Astrocyte (in vitro differentiated cells and primary cell): ENCODE measurements at regions not wholly inside any gene's neighbourhood (a gene's known extent, or its start where the extent isn't known, plus 50 kb on each side); places are given as distances from the start of the nearest gene placed in this dataset.

Experiments
- DNase-seq: peaks from one replicate; pipeline ENCODE4 v3.0.0-alpha.2; 2010; ENCODE audit warnings: low read depth
- FAIRE-seq: peaks from 2 replicates; lab custom pipeline; 2011; peaks lifted over from hg19 to GRCh38; lab: Jason Lieb, UNC
- H2AFZ ChIP-seq: 2 replicates; pipeline ENCODE4 v1.6.0; 2012; ENCODE audit warnings: low read depth, low read length, inconsistent platforms
- H3K27ac ChIP-seq: 2 replicates; pipeline ENCODE4 v1.5.1; 2011; ENCODE audit warnings: low read depth, low read length, inconsistent platforms
- H3K27me3 ChIP-seq: 2 replicates; pipeline ENCODE4 v1.6.0; 2011; ENCODE audit warnings: low read length, inconsistent platforms; ENCODE audit not compliant: insufficient read depth
- H3K36me3 ChIP-seq: 2 replicates; pipeline ENCODE4 v1.5.1; 2011; ENCODE audit warnings: low read length, inconsistent platforms; ENCODE audit not compliant: insufficient read depth
- H3K4me1 ChIP-seq: 2 replicates; pipeline ENCODE4 v1.5.1; 2011; ENCODE audit warnings: low read length, inconsistent platforms; ENCODE audit not compliant: insufficient read depth
- H3K4me2 ChIP-seq: 2 replicates; pipeline ENCODE4 v1.6.0; 2012; ENCODE audit warnings: low read length, inconsistent platforms
- H3K4me3 ChIP-seq: 2 replicates; pipeline ENCODE4 v1.5.1; 2011; ENCODE audit warnings: low read depth, mild to moderate bottlenecking, low read length, inconsistent platforms; ENCODE audit not compliant: insufficient read depth
- H3K79me2 ChIP-seq: 2 replicates; pipeline ENCODE4 v1.6.0; 2012; ENCODE audit warnings: mild to moderate bottlenecking, low read length, inconsistent platforms; ENCODE audit not compliant: insufficient read depth
- H3K9ac ChIP-seq: 2 replicates; pipeline ENCODE4 v1.6.0; 2012; ENCODE audit warnings: mild to moderate bottlenecking, low read length, inconsistent platforms
- H3K9me3 ChIP-seq: 2 replicates; pipeline ENCODE4 v1.5.1; 2012; ENCODE audit warnings: low read depth, mild to moderate bottlenecking, low read length, inconsistent platforms; ENCODE audit not compliant: insufficient read depth
- H4K20me1 ChIP-seq: 2 replicates; pipeline ENCODE4 v1.6.0; 2012; ENCODE audit warnings: low read length, inconsistent platforms; ENCODE audit not compliant: insufficient read depth
- H3K27ac Mint-ChIP-seq: one replicate; pipeline ENCODE4 v1.8.0; 2021; ENCODE audit warnings: mild to moderate bottlenecking, mixed read lengths; ENCODE audit not compliant: unreplicated experiment
- H3K27me3 Mint-ChIP-seq: one replicate; pipeline ENCODE4 v1.8.0; 2021; ENCODE audit warnings: low read depth, mixed read lengths; ENCODE audit not compliant: unreplicated experiment
- H3K36me3 Mint-ChIP-seq: one replicate; pipeline ENCODE4 v1.8.0; 2021; ENCODE audit warnings: low read depth, mixed read lengths; ENCODE audit not compliant: unreplicated experiment
- H3K4me1 Mint-ChIP-seq: one replicate; pipeline ENCODE4 v1.8.0; 2021; ENCODE audit warnings: low read depth, mixed read lengths; ENCODE audit not compliant: unreplicated experiment
- H3K4me3 Mint-ChIP-seq: one replicate; pipeline ENCODE4 v1.8.0; 2021; ENCODE audit warnings: mild to moderate bottlenecking, moderate library complexity, mixed read lengths; ENCODE audit not compliant: unreplicated experiment
- H3K9me3 Mint-ChIP-seq: one replicate; pipeline ENCODE4 v1.8.0; 2021; ENCODE audit warnings: mild to moderate bottlenecking, mixed read lengths; ENCODE audit not compliant: unreplicated experiment
- EZH2 ChIP-seq: IDR thresholded peaks from 2 replicates; pipeline ENCODE4 v1.6.1; 2012; ENCODE audit warnings: mild to moderate bottlenecking, low read length, inconsistent platforms; ENCODE audit not compliant: insufficient read depth
- TF ChIP-seq, protein P1 (sequence below): IDR thresholded peaks from 2 replicates; pipeline ENCODE4 v1.5.1; 2011; ENCODE audit warnings: low read depth, mild to moderate bottlenecking, inconsistent platforms, low read length, moderate library complexity; ENCODE audit not compliant: insufficient read depth

DNA sequence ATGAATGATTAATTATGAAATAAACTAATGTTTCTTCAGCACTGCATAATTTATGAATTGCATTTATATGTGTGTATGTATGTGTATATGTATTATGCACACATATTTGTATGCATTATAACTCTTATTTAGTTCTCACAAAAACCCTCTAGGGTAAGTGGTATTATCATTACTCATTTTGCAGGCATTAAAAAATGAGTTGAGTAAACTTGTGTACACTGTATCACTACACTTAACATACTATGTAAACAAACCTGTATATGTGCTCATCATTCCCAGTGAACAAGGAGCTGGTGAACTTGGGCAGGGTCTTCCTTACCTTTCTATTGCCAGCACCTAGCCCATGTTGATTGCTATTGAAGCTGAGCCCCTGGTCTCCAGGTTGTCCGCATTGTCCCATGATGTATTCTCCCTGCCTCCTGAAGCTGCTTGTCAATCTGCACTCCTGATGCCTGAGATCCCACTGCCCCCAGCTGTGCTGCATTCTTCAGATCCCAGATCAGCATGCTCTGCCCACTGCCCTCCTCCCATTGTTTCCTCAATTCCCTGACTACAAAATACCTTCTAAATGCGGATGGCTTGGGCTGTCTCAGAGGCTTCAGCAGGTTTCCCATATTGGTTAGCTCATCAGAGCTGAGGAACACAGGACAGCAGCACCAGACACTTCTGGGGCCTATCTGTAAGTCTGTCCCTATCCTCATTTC is 267.9 kb upstream of the SESN3 start:
- H3K4me3 Mint-ChIP-seq, result no peak overlapping the region
- H3K4me1 Mint-ChIP-seq, result peaks cover 29% of the 10 kb centered on the region
- DNase-seq, result no peak
- no peak for TF ChIP-seq EZH2
- TF ChIP-seq, protein P1, sequence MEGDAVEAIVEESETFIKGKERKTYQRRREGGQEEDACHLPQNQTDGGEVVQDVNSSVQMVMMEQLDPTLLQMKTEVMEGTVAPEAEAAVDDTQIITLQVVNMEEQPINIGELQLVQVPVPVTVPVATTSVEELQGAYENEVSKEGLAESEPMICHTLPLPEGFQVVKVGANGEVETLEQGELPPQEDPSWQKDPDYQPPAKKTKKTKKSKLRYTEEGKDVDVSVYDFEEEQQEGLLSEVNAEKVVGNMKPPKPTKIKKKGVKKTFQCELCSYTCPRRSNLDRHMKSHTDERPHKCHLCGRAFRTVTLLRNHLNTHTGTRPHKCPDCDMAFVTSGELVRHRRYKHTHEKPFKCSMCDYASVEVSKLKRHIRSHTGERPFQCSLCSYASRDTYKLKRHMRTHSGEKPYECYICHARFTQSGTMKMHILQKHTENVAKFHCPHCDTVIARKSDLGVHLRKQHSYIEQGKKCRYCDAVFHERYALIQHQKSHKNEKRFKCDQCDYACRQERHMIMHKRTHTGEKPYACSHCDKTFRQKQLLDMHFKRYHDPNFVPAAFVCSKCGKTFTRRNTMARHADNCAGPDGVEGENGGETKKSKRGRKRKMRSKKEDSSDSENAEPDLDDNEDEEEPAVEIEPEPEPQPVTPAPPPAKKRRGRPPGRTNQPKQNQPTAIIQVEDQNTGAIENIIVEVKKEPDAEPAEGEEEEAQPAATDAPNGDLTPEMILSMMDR, result no peak
- Histone ChIP-seq H3K9me3 (no peaks in the 10 kb centered on the region), H3K27ac (no peak overlapping the region), H3K4me3 (no peak overlapping the region), H3K4me1 (peaks cover 11% of the 10 kb centered on the region), H3K36me3 (no peaks in the 10 kb centered on the region), H2AFZ (no peak overlapping the region), H4K20me1 (no peaks in the 10 kb centered on the region), H3K79me2 (no peaks in the 10 kb centered on the region), H3K4me2 (peak overlapping the region; percentile 35), H3K27me3 (peaks cover 1% of the 10 kb centered on the region), H3K9ac (no peak overlapping the region)
- H3K27ac Mint-ChIP-seq, result peak overlapping the region; percentile 70
- no peaks in the 10 kb centered on the region for H3K36me3 Mint-ChIP-seq
- peaks cover 3% of the 10 kb centered on the region for H3K27me3 Mint-ChIP-seq
- H3K9me3 Mint-ChIP-seq, result peaks cover 2% of the 10 kb centered on the region
- peak; percentile 17 for FAIRE-seq

DNA sequence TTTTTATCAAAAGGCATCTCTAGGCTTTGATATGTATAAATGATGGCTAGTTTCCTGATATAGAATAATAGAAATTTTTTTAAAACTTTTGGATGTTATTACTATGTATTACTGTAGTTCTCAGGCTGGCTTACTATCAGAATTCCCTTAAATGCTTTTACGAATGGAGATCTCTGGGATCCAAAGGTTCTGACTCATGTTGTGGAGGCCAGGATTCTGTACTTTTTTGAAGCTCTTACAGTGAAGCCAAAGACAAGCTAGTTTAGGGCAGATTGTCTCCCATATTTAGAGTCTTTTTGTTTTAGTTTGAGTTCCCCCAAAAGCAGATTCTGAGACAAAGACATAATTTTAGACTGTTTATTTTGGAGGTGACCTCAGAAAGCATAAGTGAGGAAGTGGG is 265.9 kb upstream of the SESN3 start:
- Mint-ChIP-seq H3K9me3 (no peaks in the 10 kb centered on the region), H3K4me3 (no peak overlapping the region), H3K36me3 (no peaks in the 10 kb centered on the region), H3K27ac (no peak overlapping the region), H3K4me1 (peaks cover 25% of the 10 kb centered on the region), H3K27me3 (no peaks in the 10 kb centered on the region)
- no peaks in the 10 kb centered on the region for H3K27me3 ChIP-seq
- DNase-seq (no peak), FAIRE-seq (no peak)
- no peaks in the 10 kb centered on the region for H3K79me2 ChIP-seq
- no peak overlapping the region for H3K4me2 ChIP-seq
- H3K4me1 ChIP-seq, result peaks cover 11% of the 10 kb centered on the region
- no peak overlapping the region for H3K27ac ChIP-seq
- no peaks in the 10 kb centered on the region for H4K20me1 ChIP-seq
- no peak overlapping the region for H2AFZ ChIP-seq
- H3K9ac ChIP-seq, result no peak overlapping the region
- H3K36me3 ChIP-seq, result no peaks in the 10 kb centered on the region
- H3K4me3 ChIP-seq, result no peak overlapping the region
- no peak for TF ChIP-seq EZH2
- TF ChIP-seq, protein P1, result no peak
- no peaks in the 10 kb centered on the region for H3K9me3 ChIP-seq

DNA sequence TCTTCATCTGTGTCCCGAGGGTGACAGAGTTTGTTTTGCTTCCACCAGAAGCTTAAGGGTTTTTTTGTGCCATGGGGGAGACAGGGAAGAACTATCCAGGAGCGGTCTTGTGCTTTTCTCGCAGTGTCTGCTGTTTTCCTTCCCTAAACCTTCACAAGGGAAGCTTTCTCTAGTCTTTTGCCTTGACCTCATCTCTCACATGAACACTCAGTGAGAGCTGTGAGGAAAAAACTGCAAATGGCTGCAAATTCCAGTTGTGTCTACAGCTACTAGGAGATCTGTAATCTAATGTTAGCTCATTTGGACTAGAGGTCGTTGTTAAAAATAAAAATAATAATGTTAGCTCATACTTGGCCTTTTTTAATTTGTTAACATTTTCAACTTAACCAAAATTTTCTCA is 264.7 kb upstream of the SESN3 start:
- Histone ChIP-seq H3K9ac (no peak overlapping the region), H3K27me3 (no peaks in the 10 kb centered on the region), H3K4me1 (peaks cover 11% of the 10 kb centered on the region), H3K27ac (no peak overlapping the region), H3K4me2 (no peak overlapping the region), H2AFZ (no peak overlapping the region), H3K4me3 (no peak overlapping the region), H3K36me3 (no peaks in the 10 kb centered on the region), H3K9me3 (no peaks in the 10 kb centered on the region), H3K79me2 (no peaks in the 10 kb centered on the region), H4K20me1 (no peaks in the 10 kb centered on the region)
- Mint-ChIP-seq H3K9me3 (no peaks in the 10 kb centered on the region), H3K4me3 (no peak overlapping the region), H3K4me1 (peaks cover 25% of the 10 kb centered on the region), H3K27me3 (no peaks in the 10 kb centered on the region), H3K27ac (peak overlapping the region; percentile 66), H3K36me3 (no peaks in the 10 kb centered on the region)
- no peak for TF ChIP-seq EZH2
- TF ChIP-seq, protein P1, result no peak
- DNase-seq, result no peak
- no peak for FAIRE-seq
